Activated CD4-positive, alpha-beta T cell treated with anti-CD3 and anti-CD28 coated beads, Interleukin-2, Interleukin-4, amounts not matched to agents 100 ng/mL and 50 ng/mL, durations not matched to agents 16 hours and 8 hours (primary cell): ENCODE measurements at regions not wholly inside any gene's neighbourhood (a gene's known extent, or its start where the extent isn't known, plus 50 kb on each side); places are given as distances from the start of the nearest gene placed in this dataset.
"Not testable (repeated sequence)": the region's sequence is repeated elsewhere in the genome, so short reads cannot be mapped to it uniquely, and the experiment has no call there.

Experiments used
- DNase-seq: peaks from one replicate; pipeline ENCODE4 v3.0.0-alpha.2; 2020; ENCODE audit warnings: low spot score

DNA sequence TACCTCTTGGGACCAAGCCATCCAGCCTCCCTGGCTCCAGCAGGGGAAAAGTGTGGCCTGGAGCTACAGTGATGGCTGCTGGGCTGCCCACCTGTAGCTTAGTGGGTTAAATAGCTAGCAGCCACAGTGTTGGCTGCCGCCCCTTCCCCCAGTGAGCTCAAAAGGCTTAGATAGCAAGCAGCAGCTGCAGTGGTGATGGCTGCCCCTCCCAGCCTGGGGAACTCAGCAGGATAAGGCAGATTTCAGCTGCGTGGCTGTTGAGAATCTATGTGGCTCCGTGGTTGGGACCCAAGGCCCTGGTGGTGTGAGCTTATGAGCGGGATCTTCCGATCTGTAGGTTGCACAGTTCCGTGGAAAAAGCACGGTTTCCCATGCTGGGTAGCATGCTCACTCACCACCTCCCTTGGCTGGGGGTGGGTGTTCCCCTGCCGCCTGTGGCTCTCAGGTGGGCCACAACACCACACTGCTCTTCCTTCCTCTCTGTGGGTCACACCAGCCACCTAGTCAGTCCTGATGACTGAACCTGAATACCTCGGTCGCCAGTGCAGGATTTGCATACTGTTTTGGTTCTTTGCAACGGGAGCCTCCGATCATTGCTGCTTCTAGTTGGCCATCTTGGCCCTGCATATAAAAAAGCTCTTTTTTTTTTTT lies 946.5 kb upstream of the FAM98A start:
- DNase-seq, result no peak

DNA sequence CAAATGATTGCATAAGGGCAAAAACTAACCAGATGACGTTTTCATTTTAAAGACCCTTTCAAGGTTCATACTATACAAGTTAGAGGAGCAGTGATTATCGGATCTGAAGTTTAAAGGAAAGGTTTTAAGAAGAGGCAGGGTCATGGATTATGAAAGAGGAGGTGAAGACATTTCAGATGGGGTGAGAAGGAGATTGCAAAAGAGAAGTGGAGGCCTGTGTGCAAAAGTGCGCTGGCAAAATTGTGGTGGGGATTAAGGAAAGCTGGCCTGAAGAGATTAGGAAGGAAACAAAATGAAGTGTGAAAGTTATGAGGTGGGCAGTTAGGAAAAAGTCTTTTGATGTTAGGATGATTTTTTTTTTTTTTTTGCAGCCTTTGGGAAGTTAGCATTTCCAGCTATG lies 935.7 kb upstream of the FAM98A start:
- no peak for DNase-seq

DNA sequence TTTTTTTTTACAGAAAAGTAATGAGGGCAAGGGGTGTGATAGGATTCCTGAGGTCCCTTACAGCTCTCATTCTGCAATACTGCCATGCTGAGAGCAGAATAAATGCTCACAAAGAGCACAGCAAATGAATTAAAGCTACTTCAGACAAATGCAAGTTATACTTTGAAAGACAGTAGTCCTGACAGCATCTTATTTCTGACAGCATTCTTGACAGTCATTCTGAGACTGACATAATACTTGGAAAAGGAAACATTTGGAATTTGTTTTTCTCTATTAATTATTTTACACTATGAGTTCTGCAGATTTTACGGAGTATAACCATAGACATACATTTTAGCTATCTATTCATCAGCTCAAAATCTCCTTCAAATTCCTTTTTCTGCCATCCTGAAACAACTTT lies 935.2 kb upstream of the FAM98A start:
- DNase-seq, result no peak

DNA sequence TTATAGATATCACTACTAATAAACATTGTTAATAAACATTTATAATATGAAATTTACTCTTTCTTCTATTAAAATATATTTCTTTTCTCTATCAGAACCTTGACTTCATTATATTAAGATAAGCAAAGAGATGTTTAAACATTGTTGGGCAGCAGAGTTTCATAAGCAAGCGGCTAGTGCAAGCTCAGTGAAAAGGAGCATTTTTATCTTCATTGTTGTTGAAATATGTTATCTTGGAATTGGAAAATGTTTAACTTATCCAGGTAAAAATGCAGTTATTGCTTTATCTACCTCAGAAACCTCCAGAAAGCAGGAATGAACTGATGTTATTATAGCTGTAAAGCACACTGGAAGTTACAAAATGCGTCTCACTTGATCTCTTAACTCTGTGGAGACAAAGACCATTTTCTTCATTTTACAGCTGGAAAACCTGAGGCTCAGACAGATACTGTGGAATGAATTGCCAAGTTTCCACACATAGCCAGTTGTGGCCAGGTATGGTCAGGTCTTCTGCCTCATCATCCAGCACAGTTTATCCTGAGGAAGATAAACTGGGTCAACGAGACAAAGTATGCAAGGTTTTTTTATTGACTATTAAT lies 934.6 kb upstream of the FAM98A start:
- no peak for DNase-seq

DNA sequence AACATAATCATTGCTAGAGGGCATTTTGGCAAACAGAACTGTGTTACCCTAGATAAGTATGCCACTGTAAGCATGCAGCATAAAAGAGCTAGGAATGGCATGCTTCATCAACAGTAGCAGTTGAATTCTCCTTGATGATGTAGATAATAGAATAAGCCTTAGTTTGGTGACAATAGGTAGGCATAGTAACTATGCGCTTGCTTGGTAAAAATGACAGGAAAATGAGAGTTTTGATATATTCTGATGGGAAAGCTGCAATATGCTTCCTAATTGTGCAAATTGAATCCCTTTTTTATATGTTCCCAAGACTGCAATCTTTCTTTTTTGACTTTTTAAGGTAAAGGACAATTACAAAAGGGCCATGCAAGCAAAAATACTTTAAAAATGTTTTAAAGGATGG lies 930.9 kb upstream of the FAM98A start:
- no peak for DNase-seq

DNA sequence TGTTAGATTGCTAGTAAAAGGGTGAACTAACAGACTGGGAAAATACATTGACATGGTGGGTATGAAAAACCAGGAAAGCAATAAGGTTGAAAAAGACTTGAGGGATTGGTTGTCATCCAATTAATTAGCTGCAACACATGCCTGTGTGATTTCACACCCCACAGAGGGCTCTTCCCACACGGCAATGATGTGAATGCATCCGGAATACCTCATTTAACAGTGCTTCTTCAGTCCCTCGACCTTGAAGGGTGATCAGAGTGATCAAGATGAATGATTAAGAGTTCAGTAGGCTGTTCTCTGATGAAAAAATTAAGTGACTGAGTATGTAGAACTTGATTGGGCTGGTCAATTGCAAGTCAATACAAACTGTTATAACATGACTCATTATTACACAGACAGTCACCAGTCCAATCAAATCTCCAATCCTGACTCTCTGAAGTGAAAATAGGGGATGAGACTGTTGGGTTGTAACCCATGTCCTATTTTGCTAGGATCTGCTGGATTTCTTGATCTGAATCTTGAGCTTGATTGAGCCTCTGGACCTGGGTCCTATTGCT lies 924.9 kb upstream of the FAM98A start:
- DNase-seq, result no peak

DNA sequence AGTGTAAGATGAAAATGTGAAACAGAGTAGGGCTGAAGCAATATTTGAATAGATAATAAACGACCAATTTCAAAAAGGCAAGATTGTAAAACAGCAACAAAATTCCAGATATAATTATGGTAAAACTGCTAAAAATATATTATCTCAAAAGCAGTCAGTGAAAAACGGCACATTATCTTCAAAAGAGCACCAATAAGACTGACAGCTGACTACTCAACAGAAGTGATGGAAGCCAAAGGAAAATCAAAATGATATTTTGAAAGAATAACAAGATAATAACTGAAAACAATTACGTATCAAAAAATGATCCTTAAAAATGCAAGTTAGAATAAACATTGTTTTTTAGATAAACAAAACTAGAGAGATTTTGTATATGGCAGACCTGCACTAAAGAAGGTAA lies 920.6 kb upstream of the FAM98A start:
- DNase-seq, result no peak

DNA sequence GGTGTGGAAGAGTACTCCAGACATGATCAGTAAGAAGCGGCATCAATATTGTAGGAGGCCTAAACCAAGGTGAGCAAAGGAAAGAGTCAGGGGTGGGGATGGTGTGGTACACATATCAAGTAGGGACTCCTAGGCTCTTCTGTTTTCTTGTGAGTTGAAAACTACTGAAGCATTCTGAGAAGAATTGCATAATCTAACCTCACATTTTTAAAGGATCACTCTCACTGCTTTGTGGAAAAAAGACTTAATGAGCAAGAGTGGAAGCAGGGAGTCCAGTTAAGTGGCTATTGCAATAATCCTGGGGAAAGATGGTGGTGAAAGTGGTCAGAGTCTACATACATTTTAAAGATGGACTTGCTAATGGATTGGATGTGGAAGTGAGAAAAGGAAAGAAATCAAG lies 899.5 kb upstream of the FAM98A start:
- DNase-seq, result no peak

DNA sequence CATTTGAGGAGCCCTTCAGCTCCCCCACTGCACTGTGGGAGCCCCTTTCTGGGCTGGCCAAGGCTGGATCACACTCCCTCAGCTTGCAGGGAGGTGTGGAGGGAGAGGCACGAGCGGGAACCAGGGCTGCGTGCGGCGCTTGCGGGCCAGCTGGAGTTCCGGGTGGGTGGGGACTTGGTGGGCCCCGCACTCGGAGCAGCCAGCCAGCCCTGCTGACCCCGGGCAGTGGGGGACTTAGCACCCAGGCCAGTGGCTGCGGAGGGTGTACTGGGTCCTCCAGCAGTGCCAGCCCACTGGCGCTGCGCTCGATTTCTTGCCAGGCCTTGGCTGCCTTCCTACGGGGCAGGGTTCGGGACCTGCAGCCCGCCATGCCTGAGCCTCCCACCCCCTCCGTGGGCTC lies 895.1 kb upstream of the FAM98A start:
- DNase-seq, result not testable (repeated sequence)

DNA sequence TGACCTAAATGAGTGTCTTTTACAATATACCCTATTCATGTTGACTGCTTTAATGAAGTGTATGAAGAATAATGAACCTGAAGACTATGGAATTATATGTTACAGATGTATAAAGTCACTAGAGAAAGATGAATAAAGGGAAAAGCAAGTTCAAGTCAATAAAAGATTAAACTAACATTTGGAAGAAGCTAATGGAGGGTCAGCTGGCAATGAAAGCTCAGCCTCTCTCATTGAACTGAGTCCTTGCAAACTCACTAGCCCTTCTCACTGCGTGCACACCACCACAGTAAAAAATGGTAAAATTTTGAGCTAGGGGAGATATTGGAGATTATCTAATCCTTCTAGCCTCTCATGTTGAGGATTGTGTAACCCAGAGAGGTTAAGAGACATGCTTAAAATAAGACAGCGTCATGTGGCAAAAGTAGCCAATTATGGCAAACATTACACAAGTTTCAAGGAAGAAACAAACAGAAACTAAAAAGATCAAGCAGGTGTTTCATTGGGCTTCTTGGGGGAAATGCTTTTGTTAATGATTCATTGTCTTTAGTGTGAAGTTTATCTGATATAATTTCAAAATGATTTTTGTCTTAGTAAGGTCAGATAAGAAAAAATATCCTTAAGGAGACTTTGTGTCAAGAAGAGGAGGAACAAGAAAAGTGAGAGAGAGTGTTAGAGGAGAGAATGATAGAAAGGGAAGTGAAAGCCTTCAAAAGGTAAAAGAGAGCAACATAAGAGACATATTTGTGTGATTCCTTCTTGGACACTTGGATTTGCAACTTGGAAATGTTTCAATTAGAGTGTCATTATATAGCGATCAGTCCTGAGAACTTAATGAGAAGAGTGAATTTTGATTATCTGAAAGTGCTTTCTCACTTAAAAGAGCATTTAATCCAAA lies 893.7 kb upstream of the FAM98A start:
- DNase-seq, result no peak

DNA sequence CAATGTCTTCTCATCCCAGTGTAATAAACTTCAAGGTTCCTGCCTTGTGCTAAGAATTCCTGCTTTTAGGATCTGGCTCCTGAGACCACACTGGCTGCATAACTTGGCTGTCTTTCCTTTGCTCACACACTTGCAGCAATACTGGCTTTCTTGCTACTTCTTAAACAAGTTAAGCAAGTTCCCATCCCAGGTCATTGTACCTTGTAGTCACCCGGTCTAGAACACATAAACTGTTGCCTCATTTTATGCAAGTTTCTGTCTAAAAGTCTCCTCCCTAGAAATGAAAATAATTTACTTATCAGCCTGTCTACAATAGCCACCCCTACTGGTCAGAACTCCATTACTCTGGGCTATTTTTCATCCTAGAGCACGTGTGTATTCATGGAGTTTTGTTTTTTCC lies 887.9 kb upstream of the FAM98A start:
- no peak for DNase-seq

DNA sequence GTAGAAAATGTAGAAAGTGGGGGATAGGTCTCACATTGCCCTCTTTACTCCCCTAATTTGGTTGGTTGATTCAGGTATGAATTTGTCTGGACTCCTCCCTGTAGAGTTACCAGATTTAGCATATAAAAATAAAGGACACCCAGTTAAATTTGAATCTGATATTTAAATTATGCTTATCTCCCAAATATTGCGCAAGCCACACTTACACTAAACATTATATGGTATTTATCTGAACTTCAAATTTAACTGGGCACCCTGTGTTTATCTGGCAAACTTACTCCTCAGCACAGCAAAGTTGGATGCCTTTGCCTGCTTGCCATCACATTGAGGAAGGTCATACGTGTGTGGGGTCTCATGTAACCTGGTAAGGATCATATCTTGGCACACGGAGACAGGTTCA lies 882.4 kb upstream of the FAM98A start:
- DNase-seq, result no peak

DNA sequence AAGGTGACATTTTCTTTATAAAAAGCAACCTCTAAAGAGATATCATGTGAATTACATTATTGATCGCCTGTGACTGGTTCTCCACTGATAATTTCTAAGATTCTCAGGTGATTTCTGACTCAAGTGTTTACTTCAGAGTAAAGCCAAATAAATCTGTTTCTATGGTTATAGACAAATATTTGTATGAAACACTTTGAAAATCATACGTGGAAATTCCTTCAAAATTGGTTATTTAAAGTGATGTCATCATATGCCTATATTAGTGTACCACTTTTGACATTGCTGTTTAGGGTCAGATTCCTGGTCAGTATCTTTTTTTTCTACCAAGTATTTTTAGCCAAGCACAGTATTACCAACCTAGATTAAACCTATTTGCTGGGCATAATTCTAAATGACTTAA lies 881.3 kb upstream of the FAM98A start:
- DNase-seq, result no peak

DNA sequence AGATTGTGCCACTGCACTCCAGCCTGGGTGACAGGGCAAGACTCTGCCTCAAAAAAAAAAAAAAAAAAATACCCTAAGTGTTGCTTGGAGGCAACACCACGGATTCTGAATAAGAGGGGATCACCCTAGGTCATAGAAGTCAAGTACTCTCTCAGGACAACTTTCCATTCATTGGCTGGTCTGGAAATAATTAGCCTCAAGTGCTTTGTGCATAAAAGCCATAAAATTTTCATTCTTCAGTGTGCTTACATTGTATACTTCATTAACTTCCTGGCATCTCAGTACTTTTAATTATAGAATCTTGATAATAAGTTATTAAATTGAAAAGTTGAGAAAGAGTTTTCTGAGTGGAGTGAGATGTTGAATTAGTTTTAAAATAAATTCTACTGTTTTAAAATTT lies 876.1 kb upstream of the FAM98A start:
- no peak for DNase-seq

DNA sequence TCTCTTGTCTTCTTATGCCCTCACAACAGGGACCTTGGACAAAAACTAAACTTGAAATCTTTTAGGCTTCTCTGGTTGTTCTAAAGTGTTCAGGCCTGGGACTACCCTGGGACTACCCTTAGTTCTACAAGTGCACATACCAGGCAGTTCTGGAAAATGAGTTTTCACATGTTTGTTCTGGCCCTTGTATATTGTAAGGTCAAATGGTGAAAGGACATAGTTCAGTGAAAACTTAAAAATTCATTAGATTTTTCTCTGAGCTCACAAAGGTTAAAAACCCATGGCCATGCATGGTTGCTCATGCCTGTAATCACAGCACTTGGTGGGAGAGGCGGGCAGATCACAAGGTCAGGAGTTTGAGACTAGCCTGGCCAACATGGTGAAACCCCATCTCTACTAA lies 875.5 kb upstream of the FAM98A start:
- DNase-seq, result no peak

DNA sequence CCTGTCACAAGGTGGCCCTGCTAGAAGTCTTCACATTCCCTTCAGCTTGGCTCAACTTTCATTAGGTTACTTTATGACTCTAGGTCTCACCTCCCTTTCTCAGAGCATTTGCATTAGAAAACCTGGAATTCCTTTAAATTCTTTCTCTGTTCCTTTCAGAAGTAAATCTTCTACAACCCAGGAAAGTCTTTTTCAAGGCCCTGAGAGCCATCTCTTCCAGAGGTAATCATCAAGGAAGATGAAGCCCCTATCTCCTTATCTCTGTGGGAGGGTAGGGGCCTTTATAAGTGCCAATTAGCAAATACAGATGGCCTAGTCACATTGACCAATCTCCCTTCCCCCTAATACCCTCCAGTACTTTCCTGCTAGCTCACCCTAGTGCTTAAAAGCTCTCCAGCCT lies 848.0 kb upstream of the FAM98A start:
- DNase-seq, result no peak

DNA sequence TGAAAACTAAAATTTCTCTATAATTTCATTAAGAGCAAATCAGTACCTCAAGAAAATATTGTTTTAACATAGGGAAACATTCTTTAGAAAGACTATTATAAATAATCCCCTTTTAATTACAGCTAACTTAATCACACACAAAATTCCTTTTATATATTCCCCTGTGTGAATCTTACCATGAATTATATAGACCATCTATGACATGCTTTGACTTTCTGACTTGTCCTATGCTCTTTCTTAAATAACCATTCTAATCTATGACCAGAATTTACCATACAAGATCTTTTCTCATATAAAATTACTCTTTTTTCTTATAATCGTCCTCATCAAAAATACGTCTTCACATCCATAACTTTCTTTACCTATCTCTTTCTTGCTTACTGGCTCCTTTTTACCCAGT lies 824.2 kb upstream of the FAM98A start:
- no peak for DNase-seq

DNA sequence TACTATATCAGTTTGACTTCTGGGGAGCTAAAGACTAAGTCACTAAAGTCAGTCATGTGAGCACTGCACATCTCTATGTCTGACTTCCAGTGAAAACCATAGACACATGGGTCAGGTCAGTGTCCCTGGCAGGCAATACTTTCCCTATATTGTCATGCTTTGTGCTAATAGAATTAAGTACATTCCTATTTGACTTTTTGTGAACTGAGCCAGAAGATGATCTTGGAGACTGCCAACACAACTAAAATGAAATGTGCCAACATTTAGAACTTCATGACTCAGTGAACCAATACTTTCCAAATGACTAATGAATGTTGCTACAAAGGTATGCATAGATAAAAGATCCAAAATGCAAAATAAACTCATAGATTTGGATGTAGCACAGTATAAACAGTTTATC lies 820.8 kb upstream of the FAM98A start:
- no peak for DNase-seq

DNA sequence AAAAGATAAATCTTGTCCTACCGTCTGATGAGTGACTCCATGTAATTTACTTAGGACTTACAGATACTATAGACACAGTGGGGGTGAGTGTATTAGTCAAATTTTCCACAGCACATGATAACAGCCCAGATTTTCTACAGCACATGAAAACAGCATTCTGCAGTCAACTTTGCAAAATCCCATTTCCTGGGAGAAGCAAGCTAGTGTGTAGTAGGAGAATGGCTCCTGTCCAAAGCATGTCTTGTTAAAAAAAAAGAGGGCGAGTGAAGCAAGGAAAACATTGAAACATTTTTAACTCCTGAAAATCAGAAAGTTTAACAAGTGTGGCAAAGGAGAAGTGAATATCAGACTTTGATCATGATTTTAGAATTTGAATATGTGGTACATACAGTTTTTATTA lies 817.8 kb upstream of the FAM98A start:
- no peak for DNase-seq

DNA sequence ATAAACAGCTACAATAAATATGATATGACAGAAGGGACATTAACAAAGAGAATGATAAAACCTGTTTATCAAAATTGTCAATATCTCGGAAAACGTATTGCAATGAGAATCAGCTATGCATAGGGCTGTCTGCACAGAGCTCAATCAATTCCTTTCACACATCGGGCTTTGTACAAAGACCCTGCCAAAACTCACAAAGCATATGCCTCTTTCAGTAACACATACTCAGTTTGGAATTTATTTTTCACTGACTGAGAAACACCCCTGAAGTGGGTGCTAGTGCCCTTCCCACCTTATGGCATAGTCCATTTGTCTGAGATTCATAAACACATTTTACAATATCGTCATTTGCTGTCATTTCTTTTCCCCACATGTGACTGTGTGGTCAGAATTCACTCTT lies 815.8 kb upstream of the FAM98A start:
- no peak for DNase-seq

DNA sequence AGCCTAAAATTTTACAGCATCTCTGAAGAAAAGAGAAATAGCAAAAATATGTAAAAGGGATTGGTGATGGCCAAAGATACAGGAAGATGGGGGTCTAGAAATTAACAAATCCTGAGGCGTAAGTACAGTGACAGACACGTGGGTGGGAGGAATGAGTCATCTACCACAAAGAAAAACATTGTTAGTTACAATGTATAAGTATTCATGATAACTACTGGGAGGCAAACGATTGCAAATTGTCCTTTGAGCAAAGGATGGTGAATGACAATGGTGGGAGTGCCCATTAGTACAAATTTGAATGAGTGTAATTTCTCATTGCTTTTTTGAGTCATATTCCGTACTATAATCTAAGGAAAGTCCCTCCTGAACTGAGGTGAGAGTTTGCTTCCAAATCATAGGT lies 809.0 kb upstream of the FAM98A start:
- no peak for DNase-seq

DNA sequence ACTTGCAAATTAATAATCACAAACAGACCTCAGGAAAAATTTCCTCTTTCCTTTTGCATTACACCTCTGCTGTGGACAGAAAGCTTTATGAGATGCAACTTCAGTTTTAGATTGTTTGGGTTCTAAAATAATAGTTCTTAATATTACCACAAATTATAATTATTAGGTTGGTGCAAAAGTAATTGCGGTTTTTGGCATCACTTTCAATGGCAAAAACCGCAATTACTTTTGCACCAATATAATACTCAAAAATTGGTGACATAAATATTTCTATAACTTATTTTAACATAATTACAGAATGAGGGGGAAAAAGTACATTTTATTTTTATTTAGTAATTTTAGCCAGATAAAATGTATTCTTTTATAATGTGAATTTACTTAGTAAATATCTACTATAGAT lies 804.4 kb upstream of the FAM98A start:
- no peak for DNase-seq

DNA sequence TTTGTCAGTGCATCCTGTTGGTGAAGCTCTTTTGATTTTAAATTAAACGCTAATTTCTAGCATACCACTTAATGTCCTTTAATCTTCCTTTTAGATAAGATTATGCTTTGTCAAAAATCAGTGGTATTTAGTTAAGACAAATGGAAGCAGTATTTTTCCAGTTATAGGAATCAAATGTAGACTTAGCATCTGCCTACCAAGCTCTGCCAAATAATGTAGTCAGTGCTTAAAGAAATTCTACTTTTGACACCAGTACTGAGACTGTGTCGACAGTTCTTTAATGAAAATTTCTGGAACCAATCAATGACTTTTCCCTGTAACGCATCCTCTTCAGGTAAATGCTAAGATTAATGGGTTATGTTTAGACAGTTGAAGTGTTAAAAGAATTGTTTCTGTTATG lies 803.3 kb upstream of the FAM98A start:
- DNase-seq, result no peak
